Glomerular visceral epithelial cell (primary cell): ENCODE measurements at regions not wholly inside any gene's neighbourhood (a gene's known extent, or its start where the extent isn't known, plus 50 kb on each side); places are given as distances from the start of the nearest gene placed in this dataset.

ENCODE experiments used
- DNase-seq: peaks from one replicate; pipeline ENCODE4 v3.0.0-alpha.2; 2016; ENCODE audit errors: extremely low spot score

GRCh38 chr6:125544819-125545218 lies 204.6 kb upstream of the HEY2 start:
- no peak for DNase-seq

- no peak for DNase-seq
Observed at GRCh38 chr6:125546841-125547251, 202.6 kb upstream of the HEY2 start.

GRCh38 chr6:125547381-125547780 lies 202.1 kb upstream of the HEY2 start:
- no peak for DNase-seq

- DNase-seq: no peak
Observed at GRCh38 chr6:125549202-125549884, 200.1 kb upstream of the HEY2 start.

- DNase-seq: no peak
Observed at GRCh38 chr6:125550892-125551291, 198.5 kb upstream of the HEY2 start.

- DNase-seq: no peak
Observed at GRCh38 chr6:125552819-125553218, 196.6 kb upstream of the HEY2 start.

- no peak for DNase-seq
Observed at GRCh38 chr6:125554456-125554855, 195.0 kb upstream of the HEY2 start.

- DNase-seq: no peak
Observed at GRCh38 chr6:125558241-125558843, 191.1 kb upstream of the HEY2 start.

GRCh38 chr6:125558907-125559306 lies 190.5 kb upstream of the HEY2 start:
- DNase-seq: no peak

GRCh38 chr6:125562156-125562555 lies 187.3 kb upstream of the HEY2 start:
- DNase-seq: no peak

- DNase-seq: no peak
Observed at GRCh38 chr6:125564941-125565340, 184.5 kb upstream of the HEY2 start.

- DNase-seq: no peak
Observed at GRCh38 chr6:125567407-125567806, 182.0 kb upstream of the HEY2 start.

- no peak for DNase-seq
Observed at GRCh38 chr6:125568609-125569008, 180.8 kb upstream of the HEY2 start.

GRCh38 chr6:125570526-125570925 lies 178.9 kb upstream of the HEY2 start:
- DNase-seq: no peak

GRCh38 chr6:125571207-125571755 lies 178.2 kb upstream of the HEY2 start:
- DNase-seq: no peak

GRCh38 chr6:125574604-125575003 lies 174.8 kb upstream of the HEY2 start:
- DNase-seq: no peak

GRCh38 chr6:125577124-125577662 lies 172.2 kb upstream of the HEY2 start:
- no peak for DNase-seq

GRCh38 chr6:125584468-125584939 lies 164.9 kb upstream of the HEY2 start:
- DNase-seq: no peak

- no peak for DNase-seq
Observed at GRCh38 chr6:125585470-125585869, 164.0 kb upstream of the HEY2 start.

- DNase-seq: no peak
Observed at GRCh38 chr6:125586074-125586473, 163.4 kb upstream of the HEY2 start.

GRCh38 chr6:125586605-125587004 lies 162.8 kb upstream of the HEY2 start:
- DNase-seq: no peak

GRCh38 chr6:125587666-125588632 lies 161.5 kb upstream of the HEY2 start:
- DNase-seq: no peak
